ENCODE measurements at regions not wholly inside any gene's neighbourhood (a gene's known extent, or its start where the extent isn't known, plus 50 kb on each side); places are given as distances from the start of the nearest gene placed in this dataset.

- TF ChIP-seq EP300 (IDR thresholded peaks at IDR 0.05) (no peak), CTCF (IDR thresholded peaks at IDR 0.05) (no peak), POLR2A (IDR thresholded peaks at IDR 0.05) (no peak)
These were observed 304.1 kb upstream of the EPHA6 start for GRCh38 chr3:96510334-96510733.
